ENCODE measurements at regions not wholly inside any gene's neighbourhood (a gene's known extent, or its start where the extent isn't known, plus 50 kb on each side); places are given as distances from the start of the nearest gene placed in this dataset.

- TF ChIP-seq CTCF (conservative IDR thresholded peaks at IDR 0.05) (no peak), ZFX (IDR thresholded peaks at IDR 0.05) (no peak)
Observed at GRCh38 chr4:137664416-137664815, 132.1 kb upstream of the PCDH18 start.
